ENCODE measurements at regions not wholly inside any gene's neighbourhood (a gene's known extent, or its start where the extent isn't known, plus 50 kb on each side); places are given as distances from the start of the nearest gene placed in this dataset.
"Not testable (repeated sequence)": the region's sequence is repeated elsewhere in the genome, so short reads cannot be mapped to it uniquely, and the experiment has no call there.

GRCh38 chr2:215260097-215260677, 51.7 kb upstream of the ATIC start:
- no peaks in the 10 kb centered on the region for H3K4me1 ChIP-seq (ENCODE audit: insufficient read depth, poor library complexity, severe bottlenecking)
- DNase-seq (ENCODE audit: low spot score), result no peak
- H3K36me3 ChIP-seq (ENCODE audit: low read depth), result no peaks in the 10 kb centered on the region
- H3K27ac ChIP-seq (ENCODE audit: poor library complexity, severe bottlenecking), result no peak overlapping the region
- TF ChIP-seq, protein P1, sequence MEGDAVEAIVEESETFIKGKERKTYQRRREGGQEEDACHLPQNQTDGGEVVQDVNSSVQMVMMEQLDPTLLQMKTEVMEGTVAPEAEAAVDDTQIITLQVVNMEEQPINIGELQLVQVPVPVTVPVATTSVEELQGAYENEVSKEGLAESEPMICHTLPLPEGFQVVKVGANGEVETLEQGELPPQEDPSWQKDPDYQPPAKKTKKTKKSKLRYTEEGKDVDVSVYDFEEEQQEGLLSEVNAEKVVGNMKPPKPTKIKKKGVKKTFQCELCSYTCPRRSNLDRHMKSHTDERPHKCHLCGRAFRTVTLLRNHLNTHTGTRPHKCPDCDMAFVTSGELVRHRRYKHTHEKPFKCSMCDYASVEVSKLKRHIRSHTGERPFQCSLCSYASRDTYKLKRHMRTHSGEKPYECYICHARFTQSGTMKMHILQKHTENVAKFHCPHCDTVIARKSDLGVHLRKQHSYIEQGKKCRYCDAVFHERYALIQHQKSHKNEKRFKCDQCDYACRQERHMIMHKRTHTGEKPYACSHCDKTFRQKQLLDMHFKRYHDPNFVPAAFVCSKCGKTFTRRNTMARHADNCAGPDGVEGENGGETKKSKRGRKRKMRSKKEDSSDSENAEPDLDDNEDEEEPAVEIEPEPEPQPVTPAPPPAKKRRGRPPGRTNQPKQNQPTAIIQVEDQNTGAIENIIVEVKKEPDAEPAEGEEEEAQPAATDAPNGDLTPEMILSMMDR (IDR thresholded peaks at IDR 0.05; ENCODE audit: poor library complexity, severe bottlenecking), result no peak
- H3K9me3 ChIP-seq (ENCODE audit: severe bottlenecking), result no peaks in the 10 kb centered on the region
- no peaks in the 10 kb centered on the region for H3K27me3 ChIP-seq (ENCODE audit: insufficient read depth, poor library complexity, severe bottlenecking)
- H3K4me3 ChIP-seq (ENCODE audit: severe bottlenecking), result no peak overlapping the region
- no peak for ATAC-seq (ENCODE audit: low read depth)

DNA sequence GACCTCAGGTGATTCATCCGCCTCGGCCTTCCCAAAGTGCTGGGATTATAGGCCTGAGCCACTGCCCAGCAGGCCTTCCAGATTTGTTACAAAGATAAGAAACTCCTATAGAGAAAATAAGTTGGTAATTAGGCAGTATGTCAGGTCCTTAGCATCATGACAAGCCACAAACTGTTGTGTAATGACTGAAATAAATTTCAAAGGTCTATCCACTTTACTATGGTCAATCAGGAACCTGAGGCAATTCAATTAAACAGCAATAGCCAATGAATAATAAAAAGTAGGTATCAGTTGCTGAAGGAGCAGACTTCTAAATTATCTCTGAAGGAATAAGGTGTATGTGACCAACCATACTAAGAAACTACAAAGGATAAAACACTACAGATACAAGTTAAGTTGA, 62.4 kb upstream of the ATIC start:
- no peak overlapping the region for H3K4me3 ChIP-seq (ENCODE audit: severe bottlenecking)
- H3K4me1 ChIP-seq (ENCODE audit: insufficient read depth, poor library complexity, severe bottlenecking), result no peaks in the 10 kb centered on the region
- no peak for DNase-seq (ENCODE audit: low spot score)
- TF ChIP-seq, protein P1 (IDR thresholded peaks at IDR 0.05; ENCODE audit: poor library complexity, severe bottlenecking), result no peak
- no peaks in the 10 kb centered on the region for H3K27me3 ChIP-seq (ENCODE audit: insufficient read depth, poor library complexity, severe bottlenecking)
- ATAC-seq (ENCODE audit: low read depth), result no peak
- no peaks in the 10 kb centered on the region for H3K36me3 ChIP-seq (ENCODE audit: low read depth)
- H3K9me3 ChIP-seq (ENCODE audit: severe bottlenecking), result no peaks in the 10 kb centered on the region
- H3K27ac ChIP-seq (ENCODE audit: poor library complexity, severe bottlenecking), result no peak overlapping the region

DNA sequence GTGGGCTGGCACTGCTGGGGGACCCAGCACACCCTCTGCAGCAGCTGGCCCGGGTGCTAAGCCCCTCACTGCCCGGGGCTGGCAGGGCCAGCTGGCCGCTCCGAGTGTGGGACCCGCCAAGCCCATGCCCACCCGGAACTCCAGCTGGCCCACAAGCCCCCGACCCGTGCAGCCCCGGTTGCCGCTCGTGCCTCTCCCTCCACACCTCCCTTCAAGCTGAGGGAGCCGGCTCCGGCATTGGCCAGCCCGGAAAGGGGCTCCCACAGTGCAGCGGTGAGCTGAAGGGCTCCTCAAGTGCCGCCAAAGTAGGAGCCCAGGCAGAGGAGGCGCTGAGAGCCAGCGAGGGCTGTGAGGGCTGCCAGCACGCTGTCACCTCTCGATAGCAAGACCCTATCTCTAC, 65.9 kb upstream of the ATIC start:
- H3K27me3 ChIP-seq (ENCODE audit: insufficient read depth, poor library complexity, severe bottlenecking); H3K4me1 ChIP-seq (ENCODE audit: insufficient read depth, poor library complexity, severe bottlenecking); H3K9me3 ChIP-seq (ENCODE audit: severe bottlenecking); H3K27ac ChIP-seq (ENCODE audit: poor library complexity, severe bottlenecking); H3K36me3 ChIP-seq (ENCODE audit: low read depth); DNase-seq (ENCODE audit: low spot score); ATAC-seq (ENCODE audit: low read depth); H3K4me3 ChIP-seq (ENCODE audit: severe bottlenecking): not testable (repeated sequence)

DNA sequence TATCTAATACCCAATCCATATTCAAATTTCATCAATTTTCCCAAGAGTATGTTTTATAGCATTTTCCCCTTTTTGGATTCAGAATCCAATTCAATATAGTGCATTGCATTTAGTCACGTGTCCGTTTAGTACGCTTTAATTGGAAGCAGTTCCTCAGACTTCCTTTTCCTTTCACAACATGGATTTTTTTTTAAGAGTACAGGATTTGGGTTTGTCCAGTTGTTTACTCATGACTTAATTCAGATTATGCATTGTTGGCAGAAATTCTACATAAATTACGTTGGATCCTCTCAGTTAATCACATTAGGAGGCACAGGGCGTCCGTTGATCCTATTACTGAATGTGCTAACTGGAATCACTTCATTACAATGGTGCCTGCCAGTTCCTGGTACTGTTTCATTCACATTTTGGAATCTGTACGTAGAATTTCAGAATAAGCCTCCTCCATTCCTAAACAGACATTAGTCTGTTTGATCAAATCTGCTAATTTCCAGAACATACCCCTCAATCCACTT, 70.0 kb upstream of the ATIC start:
- no peaks in the 10 kb centered on the region for H3K9me3 ChIP-seq (ENCODE audit: severe bottlenecking)
- no peaks in the 10 kb centered on the region for H3K36me3 ChIP-seq (ENCODE audit: low read depth)
- H3K27me3 ChIP-seq (ENCODE audit: insufficient read depth, poor library complexity, severe bottlenecking), result no peaks in the 10 kb centered on the region
- no peak for ATAC-seq (ENCODE audit: low read depth)
- TF ChIP-seq, protein P1 (IDR thresholded peaks at IDR 0.05; ENCODE audit: poor library complexity, severe bottlenecking), result no peak
- H3K4me3 ChIP-seq (ENCODE audit: severe bottlenecking), result no peak overlapping the region
- no peak for DNase-seq (ENCODE audit: low spot score)
- no peak overlapping the region for H3K27ac ChIP-seq (ENCODE audit: poor library complexity, severe bottlenecking)
- peaks cover 3% of the 10 kb centered on the region for H3K4me1 ChIP-seq (ENCODE audit: insufficient read depth, poor library complexity, severe bottlenecking)

- DNase-seq (ENCODE audit: low spot score) (no peak), ATAC-seq (ENCODE audit: low read depth) (peak; percentile 36; the same call in 2 of the 3 replicates)
- Histone ChIP-seq H3K27me3 (ENCODE audit: insufficient read depth, poor library complexity, severe bottlenecking) (no peaks in the 10 kb centered on the region), H3K36me3 (ENCODE audit: low read depth) (no peaks in the 10 kb centered on the region), H3K27ac (ENCODE audit: poor library complexity, severe bottlenecking) (no peak overlapping the region), H3K4me3 (ENCODE audit: severe bottlenecking) (no peak overlapping the region), H3K4me1 (ENCODE audit: insufficient read depth, poor library complexity, severe bottlenecking) (peaks cover 3% of the 10 kb centered on the region), H3K9me3 (ENCODE audit: severe bottlenecking) (no peaks in the 10 kb centered on the region)
- TF ChIP-seq, protein P1 (IDR thresholded peaks at IDR 0.05; ENCODE audit: poor library complexity, severe bottlenecking), result no peak
These were observed 73.3 kb upstream of the ATIC start for GRCh38 chr2:215238485-215239098.
